Stimulated activated CD4-positive, alpha-beta T cell treated with anti-CD3 and anti-CD28 coated beads, Interleukin-12 subunit alpha, Interleukin-12 subunit beta, amount 100 ng/mL, for 4 hours (primary cell): ENCODE measurements at regions not wholly inside any gene's neighbourhood (a gene's known extent, or its start where the extent isn't known, plus 50 kb on each side); places are given as distances from the start of the nearest gene placed in this dataset.
"Not testable (repeated sequence)": the region's sequence is repeated elsewhere in the genome, so short reads cannot be mapped to it uniquely, and the experiment has no call there.

Source experiments
- DNase-seq: peaks from one replicate; pipeline ENCODE4 v3.0.0-alpha.2; 2020

DNA sequence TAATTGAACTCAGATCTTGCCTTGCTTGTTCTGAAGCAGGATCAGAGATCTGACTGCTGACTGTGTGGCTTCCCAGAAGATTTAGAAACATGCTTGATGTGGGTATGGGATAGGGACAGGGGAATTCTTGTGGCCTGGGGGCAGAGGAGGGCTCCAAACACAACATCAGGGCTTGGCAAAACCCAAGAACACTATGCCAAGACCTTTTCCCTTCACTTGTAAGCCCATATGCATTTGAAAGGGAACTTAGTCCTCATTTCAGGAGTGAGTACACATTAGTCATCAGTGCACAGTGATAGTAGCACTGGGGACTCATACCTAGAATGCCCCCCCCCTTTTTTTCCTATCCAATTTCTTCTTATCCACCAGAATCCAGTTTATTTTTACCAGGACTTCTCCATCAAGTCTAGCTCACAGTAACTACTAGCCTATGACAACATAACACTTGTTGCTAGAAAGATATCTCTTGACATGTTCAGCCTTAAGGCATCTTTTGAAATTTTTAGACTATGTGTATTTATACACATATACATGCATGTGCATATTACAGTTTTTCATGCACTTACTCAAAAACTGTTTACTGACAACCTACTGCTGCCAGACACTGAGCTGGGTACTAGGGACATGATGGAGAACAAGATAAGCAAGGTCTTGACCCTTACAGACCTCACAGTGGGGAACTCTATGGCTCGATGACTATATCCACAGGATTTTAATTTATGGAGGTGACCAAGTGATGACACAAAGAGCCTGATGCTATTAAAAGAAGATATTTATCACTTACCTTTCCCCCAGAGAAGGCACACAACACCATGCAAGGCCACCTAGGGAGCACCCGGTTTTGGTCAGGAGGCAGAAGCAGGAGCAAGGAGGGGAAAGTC is 158.3 kb upstream of the MAP3K1 start:
- DNase-seq, result no peak

DNA sequence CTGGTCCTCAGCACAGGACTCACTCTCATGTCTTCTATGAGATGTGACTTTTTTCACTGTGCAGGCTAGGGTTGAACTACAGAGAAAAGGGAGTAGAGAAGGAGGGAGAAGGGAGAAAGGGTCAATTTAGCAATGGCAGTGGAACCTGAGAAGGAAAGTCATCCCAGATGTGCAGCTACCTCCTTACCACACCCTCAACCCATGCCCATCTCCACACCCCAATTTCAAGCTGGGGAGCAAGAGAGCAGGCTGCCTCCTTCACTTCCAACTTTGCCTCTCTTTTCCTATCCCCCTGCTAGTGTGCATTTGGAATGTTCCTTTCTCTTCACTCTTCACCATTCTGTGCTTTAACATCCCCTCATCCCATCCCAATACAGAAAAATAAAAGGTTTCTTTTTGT is 163.5 kb upstream of the MAP3K1 start:
- DNase-seq, result no peak

DNA sequence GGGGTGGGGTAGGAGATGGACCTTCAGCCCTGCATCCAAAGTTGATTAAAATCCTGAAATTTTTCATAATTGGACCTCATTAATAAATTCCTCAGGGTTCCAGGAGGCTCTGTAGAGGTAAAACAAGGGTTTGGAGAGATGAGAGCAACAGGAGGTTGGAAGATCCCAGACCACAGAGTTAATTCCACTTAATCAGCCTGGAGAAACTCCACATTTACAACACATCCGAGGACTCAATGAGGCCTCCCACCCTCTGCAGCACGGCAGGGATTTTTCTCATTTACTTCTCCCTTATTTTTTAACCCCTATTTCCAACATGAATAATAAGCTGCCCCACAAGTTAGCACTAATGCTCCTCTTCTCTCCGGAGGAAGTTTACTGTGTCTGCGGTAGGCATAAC is 165.0 kb upstream of the MAP3K1 start:
- no peak for DNase-seq

- no peak for DNase-seq
Measured at GRCh38 chr5:56649569-56649968, 165.8 kb upstream of the MAP3K1 start.

GRCh38 chr5:56648460-56649034 is 166.8 kb upstream of the MAP3K1 start:
- no peak for DNase-seq

DNA sequence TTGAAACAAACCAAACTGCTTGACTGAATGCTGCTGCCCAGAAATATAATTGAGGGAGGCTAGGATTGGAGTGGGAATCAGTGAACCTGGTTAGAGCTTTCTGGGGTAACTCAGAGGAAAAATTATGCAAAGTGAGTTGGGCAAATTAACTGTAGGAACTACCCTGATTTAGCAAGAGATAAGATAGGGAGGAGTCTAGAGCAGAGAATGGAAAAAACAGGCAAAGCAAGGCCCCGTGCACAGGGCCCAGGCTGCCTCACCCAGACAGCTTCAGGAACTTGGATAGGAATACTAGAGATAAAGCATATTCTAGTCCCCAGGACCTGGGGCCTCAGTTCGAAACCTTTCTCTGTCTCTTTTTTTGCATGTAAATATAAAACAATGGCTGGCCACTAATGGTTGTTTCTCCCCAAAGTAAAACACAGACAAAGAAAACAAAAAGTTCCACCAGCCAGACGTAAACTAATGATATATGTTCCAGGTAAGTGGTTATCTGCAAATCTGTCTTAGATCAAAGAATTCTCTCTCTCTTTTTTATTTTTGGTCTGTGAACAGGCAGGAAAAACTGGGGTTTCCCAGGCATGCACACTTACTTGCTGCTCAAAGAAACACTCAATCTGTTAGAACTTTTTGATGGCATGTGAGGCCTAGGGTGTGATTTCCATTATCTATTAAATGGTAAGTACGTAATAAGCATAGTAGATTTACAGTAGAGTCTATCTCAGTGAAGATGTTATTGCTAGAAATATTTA is 168.1 kb upstream of the MAP3K1 start:
- DNase-seq, result no peak

DNA sequence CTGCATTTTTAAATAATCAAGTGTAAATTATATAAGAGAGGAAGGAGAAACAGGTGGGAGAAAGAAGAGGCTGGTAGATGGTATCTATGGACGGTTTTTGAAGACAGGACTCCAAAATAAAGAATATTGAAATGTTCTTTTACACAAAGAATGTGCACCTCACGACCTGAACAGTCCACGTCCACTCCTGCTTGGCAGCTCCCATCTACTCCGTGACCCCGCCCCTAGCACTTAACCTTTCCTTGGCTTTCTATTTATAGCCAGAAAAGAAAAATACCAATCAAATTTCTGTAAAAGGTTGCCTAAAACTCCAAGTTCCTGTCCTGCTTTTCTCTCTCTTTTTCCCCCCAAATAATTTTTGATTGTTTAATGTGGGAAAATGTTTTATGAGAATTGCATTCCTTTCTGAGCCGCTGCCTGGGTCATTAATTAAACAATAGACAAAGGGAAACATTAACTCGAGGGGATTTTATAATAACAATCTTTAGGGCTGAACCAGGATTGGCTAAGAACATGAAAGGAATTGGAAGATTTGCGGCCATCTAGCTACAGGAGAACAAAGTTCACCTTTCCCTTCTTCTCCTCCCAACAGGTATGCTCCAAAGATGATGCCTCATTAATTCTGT is 173.6 kb upstream of the MAP3K1 start:
- no peak for DNase-seq

DNA sequence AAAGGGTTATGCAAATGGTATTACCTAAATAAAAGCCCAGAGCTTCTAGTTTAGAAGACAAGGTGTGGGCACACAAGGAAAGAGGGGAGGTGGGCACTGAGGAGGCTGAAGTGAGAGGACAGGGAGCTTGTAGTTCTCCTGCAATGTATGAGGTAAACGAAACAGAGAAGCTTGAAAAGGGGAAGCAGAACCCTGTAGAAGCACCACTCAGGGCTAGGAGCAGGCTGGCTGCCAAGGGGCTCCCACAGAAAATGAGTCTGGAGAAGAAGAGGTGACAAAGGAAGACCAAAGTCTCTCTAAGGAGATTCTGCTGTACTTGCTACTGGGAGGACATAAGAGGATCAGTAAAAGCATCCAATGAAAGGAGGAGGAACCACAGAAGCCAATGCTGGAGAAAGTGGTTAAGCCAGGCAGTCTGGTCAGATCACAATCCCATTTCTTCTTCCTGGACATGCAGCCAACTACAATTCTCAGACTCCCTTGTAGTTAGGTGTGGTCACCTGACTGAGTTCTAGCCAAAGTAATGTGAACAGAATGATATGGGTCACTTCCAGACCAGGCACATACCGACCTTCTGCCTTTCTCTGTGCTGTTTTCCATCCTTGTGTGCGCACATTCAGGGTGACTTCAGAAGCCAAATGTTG is 174.5 kb upstream of the MAP3K1 start:
- DNase-seq, result no peak

DNA sequence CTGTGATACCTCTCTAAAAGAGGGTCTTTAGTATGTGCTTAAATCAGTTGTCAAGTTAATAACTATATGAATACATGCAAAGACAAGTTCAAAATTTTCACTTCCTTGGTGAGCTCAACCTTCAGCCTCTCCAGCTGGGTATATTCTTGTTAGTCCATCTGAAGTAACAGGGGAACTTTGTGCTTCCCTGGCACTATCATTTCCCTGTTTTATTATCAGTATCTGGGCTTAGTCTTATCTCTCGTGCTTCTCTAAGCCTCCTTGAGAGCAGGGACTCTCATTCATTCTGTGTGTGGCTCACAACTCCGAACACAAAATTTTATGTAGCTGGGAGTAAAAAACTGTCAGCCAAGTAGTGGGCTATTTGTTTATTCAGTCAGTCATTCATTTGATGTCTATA is 175.9 kb upstream of the MAP3K1 start:
- no peak for DNase-seq

DNA sequence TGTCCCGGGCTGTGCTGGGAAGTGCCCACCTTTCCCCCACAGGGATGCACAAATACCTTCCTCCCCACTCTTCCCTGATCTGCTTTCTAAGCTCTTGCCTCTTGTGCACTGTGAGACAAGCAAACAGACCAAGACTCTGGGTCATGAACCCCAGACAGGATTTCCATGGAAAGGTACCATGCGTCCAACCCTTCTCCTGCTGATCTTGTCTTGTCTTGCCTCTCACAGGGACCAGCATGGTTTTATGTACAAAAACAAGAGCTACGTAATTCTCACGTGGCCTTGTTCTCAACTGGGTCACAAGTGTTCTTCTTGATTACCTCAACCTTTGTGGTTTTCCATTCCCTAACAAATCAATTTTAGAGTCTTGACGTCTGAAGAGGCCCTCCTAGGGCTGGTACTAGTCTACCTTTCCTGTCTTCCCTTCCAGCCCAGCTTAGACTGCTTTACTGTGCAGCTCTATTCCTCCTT is 176.5 kb upstream of the MAP3K1 start:
- DNase-seq, result no peak

DNA sequence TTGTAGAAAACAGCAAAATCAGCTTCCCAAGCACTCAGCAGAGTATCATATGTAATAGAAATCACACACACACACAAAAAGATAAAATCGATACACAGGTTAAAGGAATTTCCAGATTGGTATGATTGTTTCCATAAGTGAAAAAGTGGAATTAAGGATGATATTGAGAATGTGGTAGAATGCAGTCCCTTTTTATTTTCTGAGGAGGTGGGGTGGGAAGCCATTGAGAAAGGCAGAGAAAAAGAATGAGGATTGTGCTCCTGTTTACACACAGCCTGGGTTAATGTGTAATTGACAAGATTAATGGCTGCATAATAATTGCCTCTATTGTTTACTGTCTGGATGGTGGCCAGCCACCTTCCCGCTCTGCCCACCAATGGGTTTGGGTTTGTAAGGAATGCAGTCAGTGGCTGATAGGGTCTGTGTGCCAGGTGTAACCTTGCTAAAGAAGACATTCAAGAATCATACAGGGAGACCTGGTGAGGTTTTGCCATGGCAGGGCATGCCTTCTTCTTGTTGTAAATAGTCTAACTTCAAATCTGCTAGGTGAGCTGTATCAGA is 177.2 kb upstream of the MAP3K1 start:
- DNase-seq, result no peak

GRCh38 chr5:56637321-56637920 is 177.9 kb upstream of the MAP3K1 start:
- no peak for DNase-seq

DNA sequence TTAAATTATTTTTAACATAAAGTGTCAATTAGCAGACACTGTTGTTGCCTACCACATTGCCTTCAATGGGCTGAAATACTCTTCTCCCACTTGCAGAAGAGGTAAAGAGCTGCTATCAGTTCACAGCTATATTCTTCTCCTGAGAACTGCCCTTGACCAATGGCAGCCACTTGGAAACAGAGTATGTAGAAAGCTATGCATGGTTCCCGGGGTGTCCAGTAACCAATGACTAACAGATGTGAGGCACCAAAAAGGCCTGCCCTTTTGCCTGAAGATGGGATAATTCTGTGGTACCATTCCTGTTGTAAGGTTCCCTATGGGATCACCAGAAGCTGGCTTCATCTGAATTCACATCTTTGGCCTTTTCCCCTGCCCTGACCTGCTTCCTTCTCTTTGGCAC is 181.4 kb upstream of the MAP3K1 start:
- DNase-seq, result no peak

- no peak for DNase-seq
Measured at GRCh38 chr5:56632939-56633338, 182.4 kb upstream of the MAP3K1 start.

- DNase-seq, result no peak
Measured at GRCh38 chr5:56632199-56632598, 183.2 kb upstream of the MAP3K1 start.

GRCh38 chr5:56631719-56632118 is 183.6 kb upstream of the MAP3K1 start:
- no peak for DNase-seq

- not testable (repeated sequence) for DNase-seq
Measured at GRCh38 chr5:56628616-56629015, 186.7 kb upstream of the MAP3K1 start.

DNA sequence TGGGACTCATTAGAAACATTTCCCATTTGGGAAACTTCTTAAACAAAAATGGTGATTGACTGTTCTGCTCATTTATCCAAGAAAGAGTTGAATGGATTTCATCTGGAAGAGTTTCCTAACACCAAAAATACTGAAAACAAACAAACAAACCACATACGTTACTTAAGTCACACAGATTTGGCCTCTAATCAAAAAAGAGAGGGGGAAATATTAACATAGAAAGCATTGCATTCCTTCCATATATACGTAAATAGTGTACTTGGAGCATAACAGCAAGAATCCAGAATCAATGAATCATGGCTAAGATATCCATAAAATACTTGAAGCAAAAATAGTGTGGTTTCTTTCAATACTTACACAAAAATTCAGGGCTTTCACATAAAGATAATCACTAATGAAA is 189.8 kb upstream of the MAP3K1 start:
- no peak for DNase-seq

- DNase-seq, result no peak
Measured at GRCh38 chr5:56624751-56625150, 190.6 kb upstream of the MAP3K1 start.

GRCh38 chr5:56622141-56622540 is 193.2 kb upstream of the MAP3K1 start:
- no peak for DNase-seq

- DNase-seq, result no peak
Measured at GRCh38 chr5:56620903-56621677, 194.3 kb upstream of the MAP3K1 start.
